GM21576 (cell line): ENCODE measurements at regions not wholly inside any gene's neighbourhood (a gene's known extent, or its start where the extent isn't known, plus 50 kb on each side); places are given as distances from the start of the nearest gene placed in this dataset.
"Not testable (repeated sequence)": the region's sequence is repeated elsewhere in the genome, so short reads cannot be mapped to it uniquely, and the experiment has no call there.

Experiments
- ATAC-seq: cut with Tn5 transposase; IDR thresholded peaks from one replicate; pipeline ENCODE4 v1.9.1; 2021; ENCODE audit warnings: mild to moderate bottlenecking, moderate library complexity; ENCODE audit not compliant: unreplicated experiment

GRCh38 chr4:57205580-57205979 lies 95.4 kb upstream of the IGFBP7 start:
- ATAC-seq, result no peak

- ATAC-seq, result no peak
These were observed 90.7 kb upstream of the IGFBP7 start for GRCh38 chr4:57200799-57201327.

GRCh38 chr4:57199267-57199666 lies 89.1 kb upstream of the IGFBP7 start:
- no peak for ATAC-seq

- no peak for ATAC-seq
These were observed 85.4 kb upstream of the IGFBP7 start for GRCh38 chr4:57195622-57196021.

- no peak for ATAC-seq
These were observed 84.0 kb upstream of the IGFBP7 start for GRCh38 chr4:57194068-57194611.

GRCh38 chr4:57193209-57193810 lies 83.1 kb upstream of the IGFBP7 start:
- ATAC-seq, result no peak

GRCh38 chr4:57191523-57192034 lies 81.4 kb upstream of the IGFBP7 start:
- ATAC-seq, result no peak

GRCh38 chr4:57190601-57191481 lies 80.7 kb upstream of the IGFBP7 start:
- ATAC-seq, result no peak

GRCh38 chr4:57187246-57187645 lies 77.1 kb upstream of the IGFBP7 start:
- ATAC-seq, result no peak

- no peak for ATAC-seq
These were observed 74.3 kb upstream of the IGFBP7 start for GRCh38 chr4:57184378-57185029.

- ATAC-seq, result no peak
These were observed 72.1 kb upstream of the IGFBP7 start for GRCh38 chr4:57182132-57182874.

- not testable (repeated sequence) for ATAC-seq
These were observed 63.0 kb upstream of the IGFBP7 start for GRCh38 chr4:57173136-57173535.

- ATAC-seq, result no peak
These were observed 61.9 kb upstream of the IGFBP7 start for GRCh38 chr4:57172065-57172464.

- no peak for ATAC-seq
These were observed 58.8 kb upstream of the IGFBP7 start for GRCh38 chr4:57168982-57169381.

GRCh38 chr4:57163530-57164459 lies 53.6 kb upstream of the IGFBP7 start:
- ATAC-seq, result peak; percentile 97

- no peak for ATAC-seq
These were observed 52.4 kb upstream of the IGFBP7 start for GRCh38 chr4:57162499-57163019.
